ENCODE measurements at regions not wholly inside any gene's neighbourhood (a gene's known extent, or its start where the extent isn't known, plus 50 kb on each side); places are given as distances from the start of the nearest gene placed in this dataset.

DNA sequence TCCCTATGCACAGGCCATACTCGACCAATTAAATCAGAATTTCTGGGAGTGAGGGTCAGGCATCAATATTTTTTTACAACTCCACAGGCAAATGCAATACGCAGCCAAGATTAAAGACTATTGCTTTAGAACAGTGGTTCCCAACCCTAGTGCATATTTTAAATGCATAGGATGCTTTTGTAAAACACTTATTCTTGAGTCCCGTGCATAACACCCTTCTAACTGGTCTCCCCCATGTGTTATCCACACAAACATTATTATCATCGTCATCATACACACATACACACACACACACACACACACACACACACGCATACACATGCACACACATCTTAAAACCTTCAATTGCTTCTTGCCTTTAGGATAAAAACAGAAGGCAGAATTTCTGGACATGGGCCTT, 145.0 kb upstream of the PELI1 start:
- Histone ChIP-seq H3K79me2 (no peaks in the 10 kb centered on the region), H3K4me3 (no peak overlapping the region), H3K4me1 (ENCODE audit: insufficient read depth) (peaks cover 8% of the 10 kb centered on the region), H3K9me3 (ENCODE audit: low read depth) (no peaks in the 10 kb centered on the region), H3K4me2 (no peak overlapping the region), H3K27me3 (no peaks in the 10 kb centered on the region), H3K27ac (no peak overlapping the region), H3K9me2 (replicated peaks; ENCODE audit: insufficient read depth) (no peaks in the 10 kb centered on the region), H4K20me1 (ENCODE audit: insufficient read depth, poor library complexity, severe bottlenecking) (no peaks in the 10 kb centered on the region), H3K36me3 (replicated peaks; ENCODE audit: insufficient read depth, low read depth) (no peaks in the 10 kb centered on the region), H2AFZ (no peak overlapping the region)
- TF ChIP-seq EZH2phosphoT487 (IDR thresholded peaks at IDR 0.05; ENCODE audit: low read depth, severe bottlenecking, unreplicated experiment): no peak
- TF ChIP-seq CTCF (IDR thresholded peaks at IDR 0.05; ENCODE audit: poor library complexity): no peak
- TF ChIP-seq EZH2 (IDR thresholded peaks at IDR 0.05; ENCODE audit: borderline replicate concordance): no peak
- 72% methylated on average over 5 of the region's 5 CpGs for WGBS (ENCODE audit: low lambda C conversion rate, missing lambda C conversion rate)
- DNase-seq (ENCODE audit: low spot score): no peak

DNA sequence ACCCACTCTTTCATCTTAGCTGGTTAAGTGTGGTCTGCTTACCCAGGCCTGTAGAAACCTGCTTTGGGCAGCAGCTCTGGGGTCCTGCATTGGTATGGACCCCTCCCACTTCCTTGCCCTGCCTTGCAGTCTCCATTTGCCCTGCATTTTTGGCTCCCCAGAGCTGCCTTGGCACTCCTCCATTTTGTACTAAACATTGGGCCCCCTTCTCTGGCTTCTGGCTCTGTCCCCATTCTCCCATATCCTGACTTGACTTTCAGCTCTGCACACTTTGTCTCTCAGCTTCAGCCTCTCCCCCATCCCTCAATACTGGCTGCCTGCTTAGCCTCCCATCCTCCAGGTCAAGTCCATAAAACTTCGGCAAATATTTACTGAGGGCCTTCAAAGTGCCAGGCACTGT, 145.5 kb upstream of the PELI1 start:
- WGBS (ENCODE audit: low lambda C conversion rate, missing lambda C conversion rate): 100% methylated on average over 1 of the region's 1 CpG
- Histone ChIP-seq H3K4me2 (no peak overlapping the region), H3K9me2 (replicated peaks; ENCODE audit: insufficient read depth) (no peaks in the 10 kb centered on the region), H3K27me3 (no peaks in the 10 kb centered on the region), H3K36me3 (replicated peaks; ENCODE audit: insufficient read depth, low read depth) (no peaks in the 10 kb centered on the region), H3K9me3 (ENCODE audit: low read depth) (no peaks in the 10 kb centered on the region), H2AFZ (no peak overlapping the region), H3K4me3 (no peak overlapping the region), H3K4me1 (ENCODE audit: insufficient read depth) (peaks cover 5% of the 10 kb centered on the region), H4K20me1 (ENCODE audit: insufficient read depth, poor library complexity, severe bottlenecking) (no peaks in the 10 kb centered on the region), H3K27ac (no peak overlapping the region), H3K79me2 (no peaks in the 10 kb centered on the region)
- no peak for TF ChIP-seq EZH2 (IDR thresholded peaks at IDR 0.05; ENCODE audit: borderline replicate concordance)
- no peak for TF ChIP-seq CTCF (IDR thresholded peaks at IDR 0.05; ENCODE audit: poor library complexity)
- no peak for TF ChIP-seq EZH2phosphoT487 (IDR thresholded peaks at IDR 0.05; ENCODE audit: low read depth, severe bottlenecking, unreplicated experiment)
- DNase-seq (ENCODE audit: low spot score): no peak

GRCh38 chr2:64291181-64291580, 147.0 kb upstream of the PELI1 start:
- no peak for TF ChIP-seq CTCF (IDR thresholded peaks at IDR 0.05; ENCODE audit: poor library complexity)
- no peak for TF ChIP-seq EZH2 (IDR thresholded peaks at IDR 0.05; ENCODE audit: borderline replicate concordance)
- no peak for TF ChIP-seq EZH2phosphoT487 (IDR thresholded peaks at IDR 0.05; ENCODE audit: low read depth, severe bottlenecking, unreplicated experiment)
- H3K4me2 ChIP-seq: no peak overlapping the region
- no peaks in the 10 kb centered on the region for H3K9me3 ChIP-seq (ENCODE audit: low read depth)
- no peak overlapping the region for H3K4me3 ChIP-seq
- H3K9me2 ChIP-seq (replicated peaks; ENCODE audit: insufficient read depth): no peaks in the 10 kb centered on the region
- no peak overlapping the region for H3K27ac ChIP-seq
- H4K20me1 ChIP-seq (ENCODE audit: insufficient read depth, poor library complexity, severe bottlenecking): no peaks in the 10 kb centered on the region
- H3K36me3 ChIP-seq (replicated peaks; ENCODE audit: insufficient read depth, low read depth): no peaks in the 10 kb centered on the region
- peak; percentile 35 for DNase-seq (ENCODE audit: low spot score)
- 95% methylated on average over 1 of the region's 1 CpG for WGBS (ENCODE audit: low lambda C conversion rate, missing lambda C conversion rate)
- H3K79me2 ChIP-seq: no peaks in the 10 kb centered on the region
- no peaks in the 10 kb centered on the region for H3K27me3 ChIP-seq
- H2AFZ ChIP-seq: no peak overlapping the region
- H3K4me1 ChIP-seq (ENCODE audit: insufficient read depth): peaks cover 5% of the 10 kb centered on the region
